ENCODE measurements at regions not wholly inside any gene's neighbourhood (a gene's known extent, or its start where the extent isn't known, plus 50 kb on each side); places are given as distances from the start of the nearest gene placed in this dataset.
"Not testable (repeated sequence)": the region's sequence is repeated elsewhere in the genome, so short reads cannot be mapped to it uniquely, and the experiment has no call there.

DNA sequence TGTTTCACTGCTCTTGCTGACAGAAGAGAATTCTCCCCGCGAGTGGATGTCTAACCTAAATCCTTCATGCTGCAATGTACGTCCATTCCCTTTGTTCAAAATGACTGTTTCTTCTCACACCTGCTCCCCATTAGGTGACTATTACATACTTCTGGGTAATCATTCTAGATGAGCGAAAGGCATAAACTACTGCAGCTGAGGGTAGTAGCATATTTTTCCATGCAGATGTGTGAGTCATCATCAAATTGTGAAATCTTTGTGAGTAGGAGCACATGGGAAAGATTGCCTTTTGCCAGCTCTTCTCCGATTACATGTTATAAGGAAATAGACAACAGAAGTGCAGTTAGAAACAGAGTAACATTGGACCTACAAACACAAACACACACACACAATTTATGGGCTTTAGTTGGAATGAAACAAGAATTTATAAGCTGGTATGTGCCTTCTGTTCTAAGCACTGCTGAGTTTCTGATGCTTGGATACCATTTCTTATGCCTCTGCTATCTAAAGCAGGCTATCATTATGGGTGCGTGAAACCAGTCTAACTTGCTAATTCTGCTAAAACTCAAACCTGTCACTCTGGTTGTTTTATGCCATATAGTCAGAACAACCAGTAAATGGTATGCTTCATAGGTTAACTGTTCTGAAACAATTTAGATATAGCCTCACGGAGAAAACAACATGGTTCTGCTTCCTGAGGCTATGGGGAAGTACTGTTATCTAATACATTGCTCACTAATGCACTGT is 346.9 kb upstream of the PSMD7 start:
- no peak for DNase-seq

DNA sequence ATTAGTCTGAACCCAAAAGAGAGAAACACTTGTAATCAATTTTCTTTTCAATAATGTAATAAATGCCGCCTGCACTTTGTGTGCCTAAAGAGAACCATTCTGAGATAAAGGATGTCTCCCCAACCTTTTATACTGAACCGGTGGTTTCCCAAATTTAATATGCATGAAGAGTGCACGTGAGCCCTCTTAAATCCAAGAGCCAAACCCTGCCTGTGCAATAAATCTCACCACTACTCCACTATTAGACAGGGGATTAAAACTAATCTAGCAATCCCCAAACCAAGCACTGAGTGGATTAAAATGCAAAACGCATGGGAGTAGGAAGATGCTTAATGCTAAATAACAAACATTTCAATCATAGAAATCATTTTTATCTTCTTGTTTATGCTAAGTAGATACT is 351.0 kb upstream of the PSMD7 start:
- no peak for DNase-seq

DNA sequence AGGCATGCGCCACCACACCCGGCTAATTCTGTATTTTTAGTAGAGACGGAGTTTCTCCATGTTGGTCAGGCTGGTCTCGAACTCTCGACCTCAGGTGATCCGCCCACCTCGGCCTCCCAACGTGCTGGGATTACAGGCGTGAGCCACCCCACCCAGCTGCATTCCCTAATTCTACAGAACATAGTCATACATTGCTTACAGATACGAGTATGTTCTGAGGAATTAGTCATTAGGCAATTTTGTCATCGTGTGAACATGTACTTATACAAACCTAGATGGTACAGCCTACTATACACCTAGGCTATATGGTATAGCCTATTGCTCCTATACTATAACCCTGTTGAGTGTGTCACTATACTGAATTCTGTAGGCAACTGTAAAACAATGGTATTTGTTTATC is 353.4 kb upstream of the PSMD7 start:
- DNase-seq, result not testable (repeated sequence)

DNA sequence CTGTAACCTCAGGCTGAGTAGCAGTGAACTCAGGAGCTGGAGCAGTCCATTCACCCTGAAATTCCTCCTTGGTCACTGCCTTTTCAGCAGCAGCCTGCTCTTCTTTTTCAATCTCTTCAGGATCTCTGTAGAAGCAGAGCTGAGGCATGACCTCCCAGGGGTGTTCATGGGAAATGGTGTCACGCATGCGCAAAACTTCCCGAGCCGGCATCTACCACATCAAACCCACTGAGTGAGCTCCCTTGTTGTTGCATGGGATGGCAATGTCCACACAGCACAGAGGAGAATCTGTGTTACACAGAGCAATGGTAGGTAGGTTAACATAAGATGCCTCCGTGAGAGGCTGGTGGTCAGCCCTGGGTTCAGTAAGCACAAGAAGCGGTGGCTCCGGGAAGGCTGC is 355.8 kb upstream of the PSMD7 start:
- not testable (repeated sequence) for DNase-seq

DNA sequence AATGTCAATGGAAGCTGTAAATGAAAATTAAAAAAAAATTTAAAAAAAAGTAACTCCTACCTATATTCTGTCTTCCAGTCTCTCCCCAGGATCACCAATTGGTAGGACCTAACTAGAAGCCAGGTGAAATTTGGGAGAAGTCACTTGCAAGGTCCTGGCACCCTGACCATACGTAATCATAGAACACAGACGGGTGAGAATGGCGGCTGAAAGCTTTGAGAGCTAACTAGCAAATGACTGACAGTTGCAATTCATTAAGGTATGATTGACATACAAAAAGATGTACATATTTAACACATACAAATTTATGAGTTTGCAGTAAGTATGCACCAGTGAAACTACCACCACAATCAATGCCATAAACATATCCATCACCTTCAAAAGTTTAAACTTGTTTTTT is 372.7 kb upstream of the PSMD7 start:
- DNase-seq, result no peak

DNA sequence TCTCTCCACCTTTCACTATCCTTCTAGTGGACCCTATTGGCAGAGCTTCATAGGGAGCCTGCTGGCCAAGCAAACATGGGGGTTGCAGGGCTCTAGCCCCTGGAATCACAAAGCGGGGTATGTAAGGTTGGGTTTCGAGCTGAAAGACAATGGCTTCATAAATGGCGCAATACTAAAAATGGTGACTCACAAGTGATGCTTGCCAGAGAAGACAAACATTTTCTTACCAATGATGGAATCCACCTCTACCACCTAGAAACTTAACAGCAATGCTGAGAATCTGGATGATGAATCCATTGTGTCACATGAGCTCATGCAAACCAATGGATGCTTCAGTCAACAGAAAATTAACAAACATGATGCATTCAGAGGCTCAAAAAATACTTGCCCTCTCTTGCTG is 375.3 kb upstream of the PSMD7 start:
- DNase-seq, result no peak

DNA sequence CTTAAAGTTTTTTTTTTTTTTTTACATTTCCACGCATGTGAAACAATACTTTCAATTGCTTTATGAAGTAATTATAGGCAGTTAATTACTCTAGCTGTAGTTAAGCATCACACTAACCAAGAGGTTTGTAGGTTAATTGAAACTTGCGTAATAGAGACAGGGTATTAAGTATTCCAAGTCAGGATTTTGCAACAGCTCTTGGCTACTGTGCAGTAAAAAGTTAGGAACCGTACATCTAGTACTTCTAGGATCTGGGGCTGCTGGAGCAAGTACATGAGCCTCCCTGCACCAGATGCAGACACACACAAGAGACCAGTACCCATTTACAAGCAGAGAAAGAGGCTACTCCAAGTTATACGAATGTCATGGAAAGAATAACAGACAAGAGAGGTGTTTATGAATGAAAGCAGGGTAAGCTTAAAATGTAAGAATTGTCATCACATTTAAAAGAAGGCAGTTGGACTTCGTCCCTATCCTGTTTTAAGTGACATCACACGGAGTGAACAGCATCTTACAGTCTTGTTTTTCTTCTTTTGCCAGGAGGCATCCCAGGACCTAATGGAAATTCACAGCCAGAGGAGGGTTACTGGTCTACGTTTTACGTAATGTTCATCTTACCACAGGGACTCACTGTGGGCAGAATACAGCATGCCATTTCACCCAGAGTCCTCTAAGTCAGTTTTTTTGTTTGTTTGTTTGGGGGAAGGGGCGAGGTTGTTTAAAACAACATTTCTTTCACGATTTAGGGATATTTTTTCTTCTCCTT is 379.6 kb upstream of the PSMD7 start:
- DNase-seq, result no peak

DNA sequence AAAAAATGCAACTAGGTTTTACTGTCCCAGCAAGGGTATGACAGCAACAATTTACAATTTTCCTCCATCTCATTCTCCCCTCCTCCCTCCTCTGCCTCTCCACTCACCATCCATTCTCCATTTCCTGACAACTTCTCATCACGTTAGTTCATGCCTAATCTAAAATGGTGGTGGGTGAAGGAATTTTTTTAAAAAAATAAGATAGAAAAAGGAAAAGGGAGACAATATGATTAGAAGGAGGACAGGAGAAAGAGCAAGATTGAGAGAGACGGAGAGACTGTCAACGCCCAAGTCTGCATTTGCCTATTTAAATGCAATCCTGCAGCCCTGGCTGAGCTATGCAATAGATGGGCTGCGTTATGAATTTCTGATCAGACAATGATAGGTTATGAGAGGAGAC is 380.7 kb upstream of the PSMD7 start:
- no peak for DNase-seq

DNA sequence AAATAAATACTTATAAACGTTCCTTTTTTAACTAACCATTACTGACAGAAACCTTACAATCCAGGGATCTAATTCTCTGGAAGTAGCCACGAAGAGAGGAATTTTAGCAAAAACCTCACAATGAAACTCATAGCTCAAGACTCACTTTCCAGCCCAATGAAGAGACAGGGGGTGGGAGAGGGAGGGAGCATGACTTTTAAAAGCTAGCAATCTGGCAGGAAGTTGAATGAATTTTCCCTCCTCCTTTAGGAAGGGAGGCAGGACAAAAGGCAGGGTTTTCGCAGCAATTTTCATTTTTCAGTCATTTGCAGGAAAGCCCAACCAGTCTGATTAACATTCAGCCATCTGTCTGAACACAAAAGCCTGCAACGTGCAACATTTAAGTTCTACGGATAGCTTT is 381.5 kb upstream of the PSMD7 start:
- no peak for DNase-seq

DNA sequence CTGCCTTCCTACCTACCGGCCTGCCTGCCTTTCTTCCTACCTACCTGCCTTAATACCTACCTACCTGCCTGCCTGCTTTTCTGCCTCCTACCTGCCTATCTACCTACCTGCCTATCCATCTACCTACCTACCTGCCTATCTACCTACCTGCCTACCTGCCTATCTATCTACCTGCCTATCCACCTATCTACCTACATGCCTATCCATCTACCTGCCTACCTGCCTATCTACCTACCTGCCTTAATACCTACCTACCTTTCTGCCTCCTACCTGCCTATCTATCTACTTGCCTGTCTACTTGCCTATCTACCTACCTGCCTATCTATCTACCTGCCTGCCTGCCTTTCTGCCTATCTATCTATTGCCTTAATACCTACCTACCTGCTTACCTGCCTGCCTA is 383.8 kb upstream of the PSMD7 start:
- no peak for DNase-seq

DNA sequence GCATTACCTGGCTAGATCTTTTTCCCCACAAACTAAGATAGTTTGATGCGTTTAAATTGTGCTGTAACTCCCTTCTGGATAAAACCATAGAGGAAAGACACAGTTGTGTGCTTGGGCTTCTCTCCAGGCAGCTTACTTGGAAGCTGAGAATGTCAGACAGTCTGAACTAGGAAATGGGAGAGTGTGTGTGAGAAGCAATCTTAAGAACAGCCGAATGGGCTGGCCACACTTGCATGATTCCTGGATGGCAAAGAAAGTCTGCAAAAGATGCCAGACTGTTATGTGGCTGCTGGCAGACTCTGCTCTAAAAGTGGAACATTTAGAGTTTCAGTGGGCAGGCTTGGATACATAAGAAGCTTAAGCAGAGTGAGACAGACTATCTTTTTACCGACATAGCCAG is 384.3 kb upstream of the PSMD7 start:
- no peak for DNase-seq

DNA sequence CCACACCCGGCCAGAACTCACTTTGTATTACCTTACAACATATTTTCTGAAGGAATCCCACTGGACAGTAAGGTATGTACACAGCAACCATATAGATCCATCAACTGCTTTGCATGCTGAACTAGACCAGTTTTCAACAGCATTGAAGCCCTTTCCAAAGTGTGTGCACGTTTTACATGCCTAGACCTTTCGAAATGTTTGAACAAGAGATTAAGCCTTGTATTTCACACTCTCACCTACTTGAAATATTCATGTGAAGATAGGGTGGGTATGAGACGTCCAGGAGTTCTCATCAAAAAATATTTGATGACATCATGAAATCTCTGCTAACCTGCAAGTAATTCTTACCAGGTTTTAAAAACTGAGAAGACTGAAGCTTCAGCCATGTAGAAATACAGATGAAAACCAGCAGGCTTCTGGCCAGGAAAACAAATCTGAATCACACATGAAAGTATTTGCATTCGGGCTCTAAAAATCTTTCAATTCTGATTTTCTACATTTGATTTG is 387.0 kb upstream of the PSMD7 start:
- no peak for DNase-seq

DNA sequence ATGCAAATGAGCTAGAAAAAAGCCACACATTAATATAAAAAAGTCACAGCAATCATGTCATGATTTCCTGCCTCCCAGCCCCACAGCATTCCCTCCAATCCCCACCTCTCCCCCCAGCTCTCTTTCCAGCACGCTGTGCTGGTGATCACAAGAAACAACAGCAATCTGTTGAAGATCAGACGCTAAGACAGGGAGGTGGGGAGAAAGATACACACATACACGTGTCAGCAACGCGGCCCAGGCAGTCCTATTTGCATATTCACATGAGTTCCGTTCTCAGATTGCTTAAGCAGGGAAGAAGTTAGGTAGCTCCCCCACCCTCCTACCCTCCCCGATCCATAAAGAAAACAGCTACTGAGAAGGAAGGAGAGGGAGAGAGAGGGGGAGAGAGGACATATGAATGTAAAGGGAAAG is 405.5 kb upstream of the PSMD7 start:
- DNase-seq, result no peak

DNA sequence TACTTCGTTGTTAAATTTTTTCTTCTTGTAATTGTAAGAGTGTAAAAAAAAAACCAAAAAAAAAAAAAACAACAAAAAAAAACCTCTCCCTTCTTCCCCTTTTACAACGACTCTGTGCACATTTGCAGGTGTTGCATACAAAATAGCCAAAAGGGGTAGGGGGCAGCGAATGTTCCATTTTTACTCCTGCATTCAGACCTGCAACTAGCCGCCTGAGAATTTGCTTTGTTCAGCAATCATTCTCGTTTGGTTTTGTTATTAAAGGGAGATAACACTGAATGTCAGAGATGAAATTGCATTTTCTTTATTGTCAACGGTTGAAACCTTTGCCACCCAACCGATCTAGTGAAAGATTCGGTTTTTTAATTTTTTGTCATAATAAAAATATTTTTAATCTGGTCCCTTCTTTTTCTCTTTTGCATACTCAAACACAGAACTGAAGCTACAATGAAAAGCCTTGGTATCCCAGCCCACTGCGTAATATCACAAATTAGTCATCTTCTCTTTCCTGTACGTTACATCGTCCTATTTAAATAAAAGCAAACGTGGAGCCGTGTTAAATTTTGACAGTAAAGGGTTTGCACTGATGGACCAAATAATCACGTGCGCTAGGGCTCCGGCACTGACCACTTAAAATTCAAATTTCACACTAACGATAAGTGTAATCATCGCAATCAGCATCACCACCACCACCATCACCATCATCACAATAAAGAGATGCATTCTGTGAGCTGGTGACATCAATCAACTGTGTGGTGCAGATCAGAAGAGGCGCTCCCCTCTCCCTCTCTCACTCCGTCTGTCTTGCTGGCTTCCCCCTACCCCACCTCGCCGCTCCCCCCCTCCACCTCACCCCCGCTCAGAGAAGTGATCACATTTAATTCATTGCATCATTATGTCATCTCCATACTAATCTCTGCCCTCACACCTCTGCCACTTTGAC is 406.2 kb upstream of the PSMD7 start:
- DNase-seq, result no peak

DNA sequence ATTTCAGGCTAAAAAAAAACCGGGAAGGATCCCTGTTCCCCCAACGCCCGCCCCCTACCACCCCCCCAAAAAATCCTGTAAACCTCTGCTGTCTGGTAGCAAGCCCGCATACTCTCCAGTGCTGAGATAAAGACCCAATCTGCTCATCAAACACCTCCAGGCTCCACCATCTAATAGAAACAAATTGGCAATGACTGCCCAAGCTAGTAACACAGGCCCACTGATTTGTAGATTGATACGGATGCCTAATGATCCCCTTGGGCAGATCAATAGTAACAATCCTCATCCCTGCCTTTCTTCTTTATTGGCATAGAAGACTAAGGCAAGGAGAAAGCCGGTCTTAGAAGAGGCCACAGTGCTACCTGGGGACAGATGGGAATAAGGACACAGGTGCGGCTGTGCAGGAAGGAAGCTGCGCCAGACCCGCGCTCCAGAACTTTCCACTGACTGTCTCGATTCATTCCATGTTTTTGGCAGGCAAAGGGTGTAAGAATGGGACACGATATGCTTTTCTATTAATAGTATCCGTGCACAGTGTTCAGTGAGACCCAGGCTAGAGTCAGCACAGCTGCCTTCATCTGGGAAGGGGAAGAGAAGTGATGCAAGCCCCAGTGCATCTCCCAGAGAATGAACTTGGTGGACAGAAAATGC is 407.6 kb upstream of the PSMD7 start:
- no peak for DNase-seq

DNA sequence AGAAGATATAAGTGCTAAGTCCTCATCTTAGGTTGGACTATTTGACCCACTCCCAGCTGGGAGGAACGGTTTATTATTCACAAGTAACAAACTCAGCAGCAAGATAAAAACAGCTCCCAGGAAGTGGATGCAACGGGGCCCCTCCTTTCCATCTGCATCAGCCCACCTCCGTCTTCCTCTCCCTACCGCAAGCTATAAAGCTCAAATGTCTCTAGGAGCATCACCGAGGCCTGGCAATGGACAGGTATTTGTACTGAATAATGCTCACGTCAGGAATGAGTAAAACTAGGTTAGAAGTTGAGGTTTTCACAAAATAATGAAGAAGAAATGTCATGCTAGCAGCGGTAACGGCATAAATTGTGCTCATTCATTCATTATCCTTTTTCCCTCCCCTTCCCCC is 408.7 kb upstream of the PSMD7 start:
- no peak for DNase-seq

DNA sequence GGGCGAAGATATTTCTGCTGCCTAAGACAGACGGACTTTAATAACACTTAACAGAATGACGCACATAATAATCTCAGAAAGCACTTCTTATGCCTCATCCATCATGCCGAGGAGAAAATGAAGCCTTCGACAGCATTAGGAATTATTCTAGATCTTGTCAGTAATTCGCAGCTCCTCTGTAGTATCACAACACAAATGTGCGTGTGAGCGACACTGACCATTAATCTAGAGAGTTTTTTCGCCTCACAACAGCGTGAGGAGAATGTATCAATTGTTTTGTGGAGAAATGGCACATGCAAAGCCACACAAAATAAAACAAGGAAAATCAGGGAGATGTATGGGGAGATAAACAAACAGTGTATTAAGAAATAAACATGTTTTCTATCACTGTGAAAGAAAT is 410.2 kb upstream of the PSMD7 start:
- no peak for DNase-seq

DNA sequence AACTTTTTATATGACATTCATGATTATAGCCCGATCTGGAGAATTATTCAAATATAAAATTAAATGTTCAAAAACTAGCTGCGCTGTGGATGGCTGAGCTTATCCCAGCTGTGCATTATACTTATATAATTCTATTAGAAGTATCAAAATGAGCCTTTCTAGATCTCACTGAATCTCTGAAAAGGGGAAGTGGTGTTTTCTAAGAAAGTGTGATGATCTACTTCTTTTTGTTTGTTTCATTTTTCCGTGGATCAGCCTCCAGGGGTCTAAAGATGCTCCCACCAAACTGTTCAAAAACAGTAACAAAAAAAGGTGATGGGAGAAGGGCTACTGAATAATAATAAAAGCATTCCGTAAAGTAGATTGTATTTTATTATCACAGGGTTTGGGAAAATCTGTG is 411.3 kb upstream of the PSMD7 start:
- DNase-seq, result no peak

DNA sequence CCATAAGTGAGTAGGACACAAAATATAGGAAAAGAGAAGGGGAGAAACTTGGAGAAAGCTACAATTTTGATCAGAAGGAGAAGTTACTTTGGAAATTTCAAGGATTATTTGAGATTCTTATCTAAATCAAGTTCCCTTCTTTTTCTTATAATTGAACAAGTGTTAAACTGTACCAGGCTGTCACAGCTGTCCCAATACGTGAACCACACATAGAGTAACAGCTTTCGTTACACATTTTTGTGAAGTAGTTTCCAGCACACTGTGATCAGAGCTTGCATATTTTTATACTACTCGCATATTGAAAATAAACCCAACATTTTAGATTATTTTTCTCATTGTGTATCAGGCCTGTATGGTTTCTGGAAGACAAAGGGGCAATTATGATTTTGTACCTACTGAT is 412.8 kb upstream of the PSMD7 start:
- no peak for DNase-seq

DNA sequence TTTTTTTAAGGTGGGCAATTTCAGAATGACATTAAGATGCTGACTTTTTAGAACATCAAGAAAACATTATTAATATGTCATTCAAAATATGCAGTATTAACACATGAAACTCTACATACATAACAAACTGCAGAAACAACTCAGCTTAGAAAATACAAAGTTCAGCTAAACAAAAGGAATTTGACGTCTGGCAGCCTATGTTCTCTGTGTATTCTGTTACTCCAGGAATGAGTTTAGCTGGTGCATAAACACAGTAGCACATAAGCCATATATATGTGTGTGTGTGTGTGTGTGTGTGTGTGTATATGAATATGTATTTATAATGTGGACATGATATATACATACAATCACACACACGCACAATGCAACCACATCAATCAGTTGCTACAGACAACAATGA is 413.5 kb upstream of the PSMD7 start:
- no peak for DNase-seq

DNA sequence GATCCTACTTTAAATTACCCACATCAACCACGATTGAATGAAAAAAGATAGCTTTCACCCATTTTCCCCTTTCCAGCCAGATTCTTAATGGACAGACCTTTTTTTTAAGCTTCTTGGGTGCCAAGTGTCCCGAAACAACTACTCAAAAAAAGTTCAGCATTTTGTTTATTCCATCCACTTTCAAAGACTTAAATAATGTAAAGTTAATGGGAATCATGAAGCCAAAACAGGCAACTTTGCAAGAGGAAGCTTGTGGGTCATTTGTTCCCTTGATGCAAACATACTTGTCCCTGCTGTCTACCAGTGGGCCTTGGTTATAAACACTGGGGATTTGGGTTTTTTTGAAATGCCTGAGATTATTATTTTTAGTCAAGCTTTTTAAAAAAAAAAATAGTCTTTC is 414.0 kb upstream of the PSMD7 start:
- DNase-seq, result no peak

DNA sequence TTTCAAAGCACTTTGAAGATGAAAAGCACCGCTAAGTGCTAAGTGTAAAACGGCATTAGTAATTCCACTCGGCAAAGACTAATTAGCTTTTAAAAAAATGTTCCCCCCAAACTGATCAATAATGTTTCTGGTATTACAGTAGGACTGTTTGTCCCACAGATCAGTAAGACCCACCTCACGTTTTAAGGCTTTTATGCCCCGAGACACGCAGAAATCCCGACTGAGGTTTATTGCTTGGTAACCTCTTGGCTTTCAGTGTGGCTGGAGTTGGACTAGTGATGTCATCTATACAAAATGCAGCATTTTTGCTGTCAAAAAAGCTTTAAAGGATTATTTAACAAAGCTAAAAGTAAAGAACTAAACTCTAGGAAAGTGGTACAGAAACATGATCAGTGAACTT is 414.6 kb upstream of the PSMD7 start:
- DNase-seq, result no peak

DNA sequence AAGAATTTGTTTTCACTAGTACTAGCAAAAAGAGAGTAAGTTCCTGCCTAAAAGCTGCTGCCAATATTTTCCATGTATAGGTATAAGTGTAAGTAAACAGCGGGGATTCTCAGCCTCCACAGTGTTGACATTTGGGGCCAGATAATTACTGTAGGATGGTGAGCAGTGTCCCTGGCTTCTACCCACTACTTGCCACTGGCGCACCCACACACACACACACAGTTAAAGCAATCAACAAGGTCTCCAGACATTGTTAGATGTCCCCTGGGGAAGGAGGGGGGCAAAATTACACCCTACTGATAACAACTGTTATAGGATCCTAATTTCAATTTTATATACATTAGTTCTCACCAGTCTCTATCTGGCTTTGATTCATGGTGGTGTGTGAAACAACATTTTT is 417.0 kb upstream of the PSMD7 start:
- DNase-seq, result no peak
